ENCODE measurements at regions not wholly inside any gene's neighbourhood (a gene's known extent, or its start where the extent isn't known, plus 50 kb on each side); places are given as distances from the start of the nearest gene placed in this dataset.

DNA sequence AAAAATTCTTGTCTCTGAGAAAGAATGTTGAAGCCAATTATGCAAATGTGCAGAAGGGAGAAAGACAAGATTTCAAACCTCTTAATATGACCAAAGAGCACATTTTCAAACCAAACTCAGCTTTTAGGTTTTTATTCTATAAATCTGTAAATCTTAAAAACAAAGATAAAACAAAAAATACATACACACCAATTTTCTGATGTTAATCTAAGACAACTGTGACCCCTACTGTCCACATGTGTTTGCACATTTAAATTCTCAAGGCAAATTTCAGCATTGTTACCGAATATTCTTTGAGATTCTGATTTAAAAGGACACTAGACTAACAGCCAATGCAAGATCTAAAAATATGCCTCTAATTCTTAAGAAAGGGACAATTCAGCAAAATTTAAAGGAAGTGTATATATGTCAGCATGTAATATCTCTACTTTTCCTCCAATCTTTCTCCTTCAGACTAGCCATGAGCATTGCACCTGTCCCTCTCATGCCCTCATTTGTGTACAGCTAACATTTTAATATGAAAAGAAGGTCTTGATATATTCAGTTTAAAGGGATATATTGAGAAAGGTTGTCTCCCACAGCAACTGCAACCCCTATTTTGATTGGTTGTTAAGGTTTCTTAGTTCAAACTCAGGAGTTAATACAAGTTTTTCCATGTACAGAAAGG, 417.9 kb downstream of the IPMK start:
- DNase-seq (ENCODE audit: low read depth, low spot score): no peak
- H3K4me3 ChIP-seq (ENCODE audit: low read depth, low read length): no peak overlapping the region
- POLR2A ChIA-PET: no interaction called here
- no peak for TF ChIP-seq CTCF (IDR thresholded peaks at IDR 0.05; ENCODE audit: insufficient read depth, low read length, missing control alignments)
- CTCF ChIA-PET: interaction anchor here (0.6 to 1.8 kb wide), 6 partner anchors 10 to 514 kb away, joined by 3 to 9 read pairs (median 4); no protein-coding TSS in a partner anchor

GRCh38 chr10:57846307-57847065, 421.2 kb downstream of the IPMK start:
- CTCF ChIA-PET: no interaction called here
- no peak for TF ChIP-seq CTCF (IDR thresholded peaks at IDR 0.05; ENCODE audit: insufficient read depth, low read length, missing control alignments)

DNA sequence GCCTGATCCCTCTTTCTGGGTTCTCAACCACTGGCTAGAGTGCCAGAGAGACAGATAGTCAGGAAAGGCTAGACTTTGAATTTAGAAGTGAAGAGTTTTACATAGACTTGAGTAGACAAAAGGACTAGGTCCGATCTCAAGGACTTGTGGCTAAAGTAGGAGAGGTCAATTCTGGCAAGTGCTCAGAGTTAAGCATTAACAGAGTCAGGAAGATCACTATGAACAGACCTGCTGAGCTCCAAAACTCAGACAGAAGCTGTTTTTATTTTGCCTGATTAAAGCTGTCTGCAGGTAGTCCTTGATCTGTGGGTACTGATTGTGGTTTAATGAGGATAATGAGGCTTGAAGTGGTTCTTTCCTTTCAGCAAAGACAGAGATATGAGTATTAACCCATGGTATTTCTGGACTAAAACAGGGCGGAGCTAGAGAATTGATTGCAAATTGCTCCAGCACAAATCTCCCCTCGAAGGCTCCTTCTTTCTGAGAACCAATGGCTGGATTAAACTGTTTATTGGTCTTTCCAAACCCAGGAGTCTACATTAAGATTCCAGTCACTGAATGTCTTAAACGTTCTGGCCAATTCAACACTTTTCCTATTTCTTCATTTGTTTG, 423.2 kb downstream of the IPMK start:
- POLR2A ChIA-PET: no interaction called here
- no peak for TF ChIP-seq CTCF (IDR thresholded peaks at IDR 0.05; ENCODE audit: insufficient read depth, low read length, missing control alignments)
- H3K4me3 ChIP-seq (ENCODE audit: low read depth, low read length): no peak overlapping the region
- no peak for DNase-seq (ENCODE audit: low read depth, low spot score)
- CTCF ChIA-PET: no interaction called here

More at GRCh38 chr10:57846307-57847065, 421.2 kb downstream of the IPMK start:
- POLR2A ChIA-PET: no interaction called here
- no peak for DNase-seq (ENCODE audit: low read depth, low spot score)
- H3K4me3 ChIP-seq (ENCODE audit: low read depth, low read length): no peak overlapping the region

GRCh38 chr10:57830877-57831560, 436.7 kb downstream of the IPMK start:
- no peak for TF ChIP-seq CTCF (IDR thresholded peaks at IDR 0.05; ENCODE audit: insufficient read depth, low read length, missing control alignments)
- ChIA-PET CTCF (no interaction called here), POLR2A (no interaction called here)
- no peak for DNase-seq (ENCODE audit: low read depth, low spot score)
- no peak overlapping the region for H3K4me3 ChIP-seq (ENCODE audit: low read depth, low read length)

GRCh38 chr10:57825015-57825414, 442.7 kb downstream of the IPMK start:
- TF ChIP-seq CTCF (IDR thresholded peaks at IDR 0.05; ENCODE audit: insufficient read depth, low read length, missing control alignments): no peak
- no peak for DNase-seq (ENCODE audit: low read depth, low spot score)
- no peak overlapping the region for H3K4me3 ChIP-seq (ENCODE audit: low read depth, low read length)
- CTCF ChIA-PET: no interaction called here
- POLR2A ChIA-PET: no interaction called here

- no peak for TF ChIP-seq CTCF (IDR thresholded peaks at IDR 0.05; ENCODE audit: insufficient read depth, low read length, missing control alignments)
- POLR2A ChIA-PET: no interaction called here
- CTCF ChIA-PET: no interaction called here
Observed at GRCh38 chr10:57823398-57823797, 444.3 kb downstream of the IPMK start.

More at GRCh38 chr10:57823398-57823797, 444.3 kb downstream of the IPMK start:
- H3K4me3 ChIP-seq (ENCODE audit: low read depth, low read length): no peak overlapping the region
- DNase-seq (ENCODE audit: low read depth, low spot score): no peak
